Neuron (in vitro differentiated cells): ENCODE measurements at regions not wholly inside any gene's neighbourhood (a gene's known extent, or its start where the extent isn't known, plus 50 kb on each side); places are given as distances from the start of the nearest gene placed in this dataset.

Experiments
- H2AFZ ChIP-seq: one replicate; pipeline ENCODE4 v1.6.1; 2013; ENCODE audit warnings: low read depth, mild to moderate bottlenecking, inconsistent platforms, low read length, moderate library complexity
- H3K27me3 ChIP-seq: one replicate; pipeline ENCODE4 v1.6.1; 2013; ENCODE audit warnings: low read length; ENCODE audit not compliant: insufficient read depth
- H3K36me3 ChIP-seq: one replicate; pipeline ENCODE4 v1.6.1; 2013; ENCODE audit warnings: low read length; ENCODE audit not compliant: insufficient read depth
- H3K4me1 ChIP-seq: one replicate; pipeline ENCODE4 v1.6.1; 2013; ENCODE audit warnings: low read length; ENCODE audit not compliant: insufficient read depth
- H3K4me3 ChIP-seq: 2 replicates; pipeline ENCODE4 v1.5.1; 2013; ENCODE audit warnings: mild to moderate bottlenecking, low read length, moderate library complexity
- H3K9me3 ChIP-seq: one replicate; pipeline ENCODE4 v1.6.1; 2013; ENCODE audit warnings: low read length

- H2AFZ ChIP-seq = no peak overlapping the region
- H3K4me1 ChIP-seq = no peaks in the 10 kb centered on the region
- no peaks in the 10 kb centered on the region for H3K9me3 ChIP-seq
- peaks cover 8% of the 10 kb centered on the region for H3K27me3 ChIP-seq
- no peak overlapping the region for H3K4me3 ChIP-seq
- H3K36me3 ChIP-seq = no peaks in the 10 kb centered on the region
Observed at GRCh38 chr6:2502998-2503674, 247.6 kb downstream of the MYLK4 start.

DNA sequence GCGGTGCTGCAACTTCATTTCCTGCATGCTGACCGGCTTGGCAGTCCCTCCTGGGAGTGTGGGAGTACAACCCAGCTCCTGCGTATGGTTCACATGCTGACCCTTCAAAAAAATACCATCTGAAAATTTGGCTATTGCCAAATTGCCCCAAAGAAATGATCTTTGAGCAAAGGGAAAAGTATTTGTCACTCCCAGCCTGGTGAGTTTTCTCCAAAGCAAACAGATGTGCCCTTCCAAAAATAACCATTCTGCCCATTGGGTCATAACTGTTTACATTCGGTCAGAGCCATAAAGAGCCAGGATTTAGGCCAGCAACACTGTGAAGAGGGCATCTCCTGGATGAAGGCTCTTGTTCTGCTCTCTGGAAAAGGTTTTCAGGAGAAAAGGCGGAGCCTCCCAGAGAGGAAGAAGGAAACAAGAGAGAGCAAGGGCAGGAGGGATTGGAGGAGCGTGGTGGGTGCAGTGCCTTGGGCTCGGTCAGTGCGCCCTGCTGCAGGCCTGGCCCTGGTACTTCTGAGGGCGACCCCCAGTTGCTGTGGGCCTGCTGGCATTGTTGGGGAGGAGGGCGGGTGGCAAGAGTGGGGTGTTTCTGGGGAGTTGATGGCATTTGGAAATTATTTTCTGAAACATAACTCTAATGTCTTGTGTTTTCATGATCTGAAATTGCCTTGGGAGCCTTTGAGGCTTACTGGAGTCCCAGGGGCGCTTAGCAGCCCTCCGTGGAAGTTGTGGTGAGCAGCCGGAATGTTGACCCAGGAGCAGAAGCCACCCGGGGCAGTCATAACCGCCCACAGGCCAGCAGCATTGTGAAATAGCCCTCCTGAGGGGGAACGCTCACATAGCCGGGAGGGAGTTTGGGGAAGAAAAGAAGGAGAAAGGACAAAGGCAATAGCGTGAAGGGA, 248.4 kb downstream of the MYLK4 start:
- Histone ChIP-seq H3K27me3 (peaks cover 8% of the 10 kb centered on the region), H3K4me3 (no peak overlapping the region), H2AFZ (no peak overlapping the region), H3K36me3 (no peaks in the 10 kb centered on the region), H3K9me3 (no peaks in the 10 kb centered on the region), H3K4me1 (no peaks in the 10 kb centered on the region)

DNA sequence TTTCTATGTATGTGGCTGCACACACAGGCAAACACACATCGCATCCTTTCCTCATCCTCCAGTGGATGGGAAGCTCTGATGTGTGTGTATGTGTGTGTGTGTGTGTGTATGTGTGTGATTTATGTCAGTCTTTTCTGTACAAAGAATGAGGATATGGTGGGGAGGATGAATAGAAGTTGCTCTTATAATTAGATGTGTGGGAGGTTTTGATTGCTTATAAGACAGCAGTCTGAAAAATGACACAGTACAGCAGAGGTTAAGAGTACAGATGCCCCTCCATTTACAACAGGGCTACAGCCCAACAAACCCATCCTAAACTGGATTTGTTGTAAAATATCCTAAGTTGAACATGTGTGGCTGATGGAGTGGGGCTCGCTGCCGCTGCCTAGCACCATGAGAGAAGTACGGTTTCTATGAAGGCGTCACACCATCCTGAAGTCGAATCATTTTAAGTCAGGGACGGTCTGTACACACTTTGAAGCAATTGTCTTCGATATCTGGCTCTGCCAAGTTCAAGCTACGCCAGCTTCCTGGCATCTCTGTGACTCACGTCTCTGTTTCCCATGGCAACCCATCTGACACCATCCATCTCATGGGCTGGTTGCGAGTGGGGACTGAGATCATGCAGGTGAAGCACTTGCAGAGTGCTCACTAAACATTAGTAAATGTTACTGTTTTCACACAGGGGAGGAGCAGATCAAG, 252.6 kb downstream of the MYLK4 start:
- H3K4me3 ChIP-seq = no peak overlapping the region
- no peaks in the 10 kb centered on the region for H3K9me3 ChIP-seq
- H3K4me1 ChIP-seq = no peaks in the 10 kb centered on the region
- peaks cover 8% of the 10 kb centered on the region for H3K27me3 ChIP-seq
- no peak overlapping the region for H2AFZ ChIP-seq
- no peaks in the 10 kb centered on the region for H3K36me3 ChIP-seq

DNA sequence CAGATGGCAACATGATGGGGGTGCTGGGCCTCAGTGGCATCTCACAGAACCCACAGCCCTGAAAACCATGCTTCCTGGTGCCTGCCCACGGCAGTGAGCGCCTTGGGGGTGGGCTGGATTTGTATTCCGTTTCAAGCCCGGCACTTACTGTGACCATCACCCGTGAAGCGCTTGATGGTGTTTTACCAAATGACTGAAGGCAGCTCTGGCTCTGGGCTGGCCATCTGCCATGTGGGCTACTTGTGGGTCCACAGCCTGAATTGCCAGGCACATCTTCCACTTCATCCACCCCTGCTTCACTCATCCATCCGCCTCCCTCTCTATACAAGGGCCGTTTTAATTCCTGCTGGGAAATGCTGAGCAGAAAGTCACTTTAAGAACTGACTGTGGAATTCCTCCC, 250.9 kb upstream of the GMDS start:
- Histone ChIP-seq H3K36me3 (no peaks in the 10 kb centered on the region), H3K27me3 (peaks cover 4% of the 10 kb centered on the region), H2AFZ (no peak overlapping the region), H3K9me3 (no peaks in the 10 kb centered on the region), H3K4me1 (no peaks in the 10 kb centered on the region), H3K4me3 (no peak overlapping the region)

- no peak overlapping the region for H3K4me3 ChIP-seq
- no peak overlapping the region for H2AFZ ChIP-seq
- H3K9me3 ChIP-seq = no peaks in the 10 kb centered on the region
- no peaks in the 10 kb centered on the region for H3K27me3 ChIP-seq
- H3K36me3 ChIP-seq = no peaks in the 10 kb centered on the region
- H3K4me1 ChIP-seq = no peaks in the 10 kb centered on the region
Observed at GRCh38 chr6:2492686-2493523, 247.5 kb upstream of the GMDS start.

GRCh38 chr6:2491137-2491536, 245.7 kb upstream of the GMDS start:
- H3K36me3 ChIP-seq = no peaks in the 10 kb centered on the region
- H3K27me3 ChIP-seq = no peaks in the 10 kb centered on the region
- H2AFZ ChIP-seq = no peak overlapping the region
- no peak overlapping the region for H3K4me3 ChIP-seq
- no peaks in the 10 kb centered on the region for H3K4me1 ChIP-seq
- no peaks in the 10 kb centered on the region for H3K9me3 ChIP-seq

GRCh38 chr6:2488578-2488977, 243.2 kb upstream of the GMDS start:
- no peak overlapping the region for H3K4me3 ChIP-seq
- no peaks in the 10 kb centered on the region for H3K4me1 ChIP-seq
- H3K36me3 ChIP-seq = no peaks in the 10 kb centered on the region
- no peaks in the 10 kb centered on the region for H3K9me3 ChIP-seq
- H3K27me3 ChIP-seq = no peaks in the 10 kb centered on the region
- H2AFZ ChIP-seq = no peak overlapping the region

DNA sequence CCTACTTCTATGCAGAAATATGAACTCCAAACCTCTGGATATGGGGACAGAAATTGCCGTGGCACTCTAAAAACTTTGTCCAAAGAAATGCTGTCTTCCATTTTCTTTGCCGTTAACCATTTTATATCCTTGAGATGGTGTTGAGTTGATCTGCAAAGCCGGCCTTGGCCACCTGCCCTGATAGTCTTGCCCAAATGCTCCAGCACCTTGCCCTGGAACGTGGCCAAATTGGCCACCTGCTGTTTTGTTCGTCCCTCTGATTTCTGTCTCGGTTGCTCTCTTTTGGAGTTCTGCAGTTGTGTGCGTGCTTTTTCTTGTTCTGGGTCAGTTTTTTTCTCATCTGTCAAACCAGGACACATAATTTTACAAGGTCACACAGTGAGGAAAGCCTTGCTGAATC, 239.7 kb upstream of the GMDS start:
- H3K4me3 ChIP-seq = no peak overlapping the region
- H3K9me3 ChIP-seq = peaks cover 7% of the 10 kb centered on the region
- H2AFZ ChIP-seq = no peak overlapping the region
- no peaks in the 10 kb centered on the region for H3K36me3 ChIP-seq
- no peaks in the 10 kb centered on the region for H3K27me3 ChIP-seq
- H3K4me1 ChIP-seq = no peaks in the 10 kb centered on the region

GRCh38 chr6:2482773-2483172, 237.4 kb upstream of the GMDS start:
- no peaks in the 10 kb centered on the region for H3K4me1 ChIP-seq
- peaks cover 7% of the 10 kb centered on the region for H3K9me3 ChIP-seq
- no peaks in the 10 kb centered on the region for H3K36me3 ChIP-seq
- no peak overlapping the region for H2AFZ ChIP-seq
- no peaks in the 10 kb centered on the region for H3K27me3 ChIP-seq
- H3K4me3 ChIP-seq = no peak overlapping the region

DNA sequence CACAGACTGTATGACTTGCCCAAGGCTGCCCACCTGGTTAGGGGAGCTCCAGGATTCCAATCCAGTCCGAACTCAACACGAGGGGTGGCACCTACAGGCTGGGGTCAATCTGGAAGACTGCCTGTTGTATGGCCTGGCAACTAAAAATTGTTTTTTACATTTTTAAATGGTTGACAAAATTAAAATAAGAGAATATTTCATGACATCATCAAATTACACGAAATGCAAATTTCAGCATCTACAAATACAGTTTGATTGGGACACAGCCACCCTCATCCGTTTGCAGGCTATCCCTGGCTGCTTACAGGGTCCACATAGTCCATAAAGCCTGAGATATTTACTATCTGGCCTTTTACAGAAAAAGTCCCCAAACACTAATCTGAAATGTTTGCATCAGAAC, 235.9 kb upstream of the GMDS start:
- peaks cover 7% of the 10 kb centered on the region for H3K9me3 ChIP-seq

GRCh38 chr6:2480267-2480966, 235.0 kb upstream of the GMDS start:
- peaks cover 7% of the 10 kb centered on the region for H3K9me3 ChIP-seq
- H2AFZ ChIP-seq = no peak overlapping the region
- H3K4me1 ChIP-seq = no peaks in the 10 kb centered on the region
- H3K4me3 ChIP-seq = no peak overlapping the region
- H3K36me3 ChIP-seq = no peaks in the 10 kb centered on the region
- no peaks in the 10 kb centered on the region for H3K27me3 ChIP-seq

More for the DNA sequence above, 235.9 kb upstream of the GMDS start:
- Histone ChIP-seq H3K27me3 (no peaks in the 10 kb centered on the region), H2AFZ (no peak overlapping the region), H3K4me1 (no peaks in the 10 kb centered on the region), H3K36me3 (no peaks in the 10 kb centered on the region), H3K4me3 (no peak overlapping the region)

DNA sequence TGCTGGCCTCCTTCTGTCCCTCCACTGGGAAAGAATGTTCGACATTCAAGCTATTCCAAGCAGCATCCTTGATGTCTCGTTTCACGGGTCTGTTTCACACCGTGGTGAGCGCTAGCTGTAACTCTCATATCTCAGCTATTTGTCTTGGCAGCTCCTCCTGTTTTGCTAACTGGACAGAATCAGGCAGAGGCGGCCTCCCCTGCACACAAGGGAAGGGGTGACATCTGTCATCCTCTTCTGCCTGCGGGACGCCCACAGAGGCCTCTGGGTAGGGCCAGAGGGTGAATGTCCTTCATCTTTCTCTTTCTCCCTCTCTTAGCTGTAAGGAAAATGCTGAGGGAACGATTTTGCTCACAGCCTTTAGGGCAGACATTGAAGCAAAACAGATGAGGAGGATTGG, 232.8 kb upstream of the GMDS start:
- no peaks in the 10 kb centered on the region for H3K36me3 ChIP-seq
- H2AFZ ChIP-seq = no peak overlapping the region
- H3K4me3 ChIP-seq = no peak overlapping the region
- peaks cover 7% of the 10 kb centered on the region for H3K9me3 ChIP-seq
- no peaks in the 10 kb centered on the region for H3K27me3 ChIP-seq
- no peaks in the 10 kb centered on the region for H3K4me1 ChIP-seq
